CD4-positive, alpha-beta T cell treated with Interleukin-6 at 100 ng/mL for 8 hours (primary cell): ENCODE measurements at regions not wholly inside any gene's neighbourhood (a gene's known extent, or its start where the extent isn't known, plus 50 kb on each side); places are given as distances from the start of the nearest gene placed in this dataset.

Source experiments
- DNase-seq: peaks from one replicate; pipeline ENCODE4 v3.0.0-alpha.2; 2020; ENCODE audit warnings: mixed read lengths, low spot score

DNA sequence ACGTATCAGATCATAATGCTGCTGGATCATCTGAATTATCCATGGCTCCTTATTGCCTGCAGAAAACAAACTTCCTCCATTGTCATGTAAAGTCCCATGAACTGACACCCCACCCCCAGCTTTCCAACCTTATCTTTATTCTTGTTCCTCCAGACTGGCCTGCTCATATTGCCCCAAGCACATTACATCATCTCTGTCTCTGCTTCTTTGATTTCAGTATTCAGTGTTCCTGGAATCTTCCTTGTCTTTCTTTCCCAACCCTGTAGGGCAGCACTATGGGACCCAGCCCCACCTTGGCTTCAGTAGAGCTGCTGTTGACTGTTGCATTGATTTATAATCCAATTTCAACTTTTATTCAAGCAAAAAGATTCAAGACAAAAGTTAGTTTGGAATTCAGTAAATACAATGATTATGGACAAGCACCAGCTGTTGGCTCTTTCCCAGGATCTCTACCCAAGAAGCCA lies 187.5 kb upstream of the ECI2 start:
- DNase-seq, result no peak

DNA sequence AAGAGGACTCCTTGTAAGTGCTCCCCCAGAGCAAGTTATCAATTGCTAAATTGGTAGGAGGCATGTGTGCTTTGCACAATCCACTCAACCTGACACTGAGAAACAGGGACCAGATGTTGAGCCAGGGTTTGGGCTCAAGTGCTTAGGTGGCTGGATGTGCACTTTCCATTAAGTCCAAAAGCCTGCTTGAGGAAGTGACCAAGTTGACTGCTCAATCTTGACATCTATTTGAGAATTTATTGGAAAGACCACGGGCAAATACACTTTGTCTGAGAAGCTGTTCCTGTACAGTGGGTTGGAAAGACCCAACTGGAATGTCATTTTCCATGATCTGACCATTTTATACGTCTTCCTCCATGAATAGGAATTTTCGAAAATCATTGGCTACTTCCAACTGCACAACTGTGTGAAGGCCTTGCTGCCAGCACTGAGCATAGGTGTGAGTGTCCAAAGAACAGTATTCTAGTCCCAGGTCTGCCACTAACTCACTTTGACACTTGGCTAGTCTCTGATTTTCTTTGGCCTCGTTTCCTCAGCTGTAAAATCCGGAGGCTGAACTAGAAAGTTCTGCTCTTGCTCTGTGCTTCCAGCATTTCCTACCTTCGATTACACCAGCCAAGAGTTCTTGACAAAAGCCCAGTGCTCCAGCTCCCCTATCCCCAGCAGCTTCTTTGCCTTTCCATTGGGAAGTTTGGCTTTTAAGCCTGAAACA lies 186.9 kb upstream of the ECI2 start:
- DNase-seq, result no peak

DNA sequence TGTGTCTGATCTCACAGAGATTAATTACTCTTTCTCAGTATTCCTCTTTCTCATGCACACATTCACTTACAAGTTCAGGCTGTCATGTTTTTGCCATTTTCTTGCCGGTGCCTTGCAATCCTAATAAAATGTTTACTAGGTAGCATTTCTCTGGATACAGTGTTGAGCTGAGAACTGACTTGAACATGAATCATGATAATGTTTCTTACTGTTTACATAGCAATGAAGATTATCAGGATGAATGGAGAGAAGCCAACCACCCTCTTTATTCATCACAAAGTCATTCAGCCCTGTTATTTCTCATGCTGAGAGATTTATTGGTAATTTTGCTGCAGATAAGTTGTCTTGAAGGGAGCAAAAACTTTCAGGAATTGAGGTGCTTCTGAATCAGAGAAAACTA lies 185.5 kb upstream of the ECI2 start:
- DNase-seq, result no peak

DNA sequence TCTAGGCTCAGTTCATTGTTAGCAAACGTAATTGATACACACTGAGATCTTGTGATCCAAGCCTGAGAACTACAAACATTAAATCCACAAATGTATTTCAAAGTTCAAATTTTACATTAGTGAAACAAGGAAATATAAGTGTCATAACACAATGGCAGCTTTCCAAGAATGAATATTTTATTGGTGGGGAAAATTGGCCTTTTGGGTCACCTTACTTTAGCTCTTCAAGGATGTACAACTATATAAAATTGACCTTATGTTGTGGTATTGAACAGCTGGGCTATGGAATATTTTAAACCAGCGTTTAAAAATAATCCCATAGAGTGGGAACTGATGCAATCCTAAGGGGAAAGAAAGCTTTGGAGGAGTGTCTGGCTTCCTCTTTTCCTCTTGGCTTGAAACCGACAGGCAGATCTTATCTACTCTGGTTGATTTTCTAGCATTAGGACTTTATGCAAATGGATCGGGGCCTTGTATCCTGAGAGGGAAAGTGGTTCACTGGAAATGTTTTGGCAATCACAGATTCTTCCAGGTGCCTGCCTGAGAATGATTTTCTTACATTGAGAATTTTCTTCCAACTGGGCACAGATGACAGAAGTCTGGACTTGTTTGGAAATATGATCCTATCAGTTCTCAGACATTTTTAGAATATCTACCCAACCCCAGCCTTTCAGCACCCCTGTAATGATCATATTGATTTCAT lies 184.8 kb upstream of the ECI2 start:
- no peak for DNase-seq

DNA sequence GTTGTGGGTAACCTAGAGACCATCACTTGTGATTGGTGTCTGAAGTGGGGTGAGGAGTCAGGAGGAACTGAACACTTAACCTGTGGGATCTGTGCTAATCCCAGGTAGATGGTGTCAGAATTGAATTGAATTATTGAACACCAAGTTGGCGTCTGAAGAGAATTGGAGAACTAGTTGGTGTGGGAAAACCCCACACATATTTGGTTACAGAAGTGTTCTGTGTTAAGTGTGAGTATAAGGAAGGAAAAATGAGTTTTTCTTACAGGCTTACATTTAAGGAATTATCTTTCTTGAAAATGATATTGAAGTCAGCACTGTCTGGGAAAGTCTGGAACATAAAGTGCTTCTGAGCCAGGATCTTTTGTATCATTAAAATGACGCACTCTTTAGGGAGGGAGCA lies 182.9 kb upstream of the ECI2 start:
- no peak for DNase-seq

DNA sequence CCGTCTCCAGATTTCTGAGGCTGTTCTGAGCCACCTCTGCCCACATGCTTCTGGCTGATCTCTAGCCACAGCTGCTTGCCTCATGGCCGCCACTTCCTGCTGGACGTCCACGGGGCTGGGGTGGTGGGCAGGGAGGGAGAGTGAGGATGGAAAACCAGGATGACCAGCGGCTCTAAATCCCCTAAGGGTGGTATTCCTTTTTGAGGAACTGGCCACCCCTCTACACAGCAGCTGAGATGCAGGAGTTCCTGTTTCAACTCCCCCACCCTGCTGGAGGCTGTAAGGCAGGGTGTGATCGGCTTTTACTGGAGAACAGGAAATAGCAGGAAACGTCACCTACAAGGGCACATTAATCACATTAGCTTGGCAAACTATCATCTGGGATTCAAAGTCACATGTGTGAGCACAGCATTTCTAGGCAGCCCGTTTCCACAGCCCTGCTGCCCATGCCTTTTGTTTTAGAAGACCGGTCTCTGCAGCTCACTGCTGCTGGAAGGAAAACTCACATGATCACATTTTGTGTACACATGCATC lies 181.6 kb upstream of the ECI2 start:
- no peak for DNase-seq

DNA sequence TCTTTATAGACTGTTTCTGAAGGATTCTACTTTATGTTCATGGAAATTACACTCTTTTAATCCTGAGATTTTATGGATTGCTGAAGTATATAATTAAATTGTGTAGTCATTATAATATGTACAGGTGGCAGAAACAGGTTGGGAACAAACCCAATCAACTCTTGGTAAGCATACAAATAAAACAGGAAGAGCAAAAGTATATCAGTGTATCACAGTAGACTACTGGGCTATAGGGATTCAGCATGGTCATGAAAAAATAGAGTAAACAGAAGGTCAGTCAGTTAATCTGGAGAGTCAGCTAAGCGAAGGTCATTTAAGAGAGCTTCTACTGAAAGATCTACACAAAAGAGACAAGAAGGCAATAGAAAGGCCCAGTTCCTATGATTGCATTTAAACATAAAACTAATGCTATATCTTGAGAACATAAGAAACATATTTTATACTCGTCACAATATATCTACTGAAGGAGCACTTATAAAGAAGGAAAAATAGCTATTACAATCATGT lies 178.9 kb upstream of the ECI2 start:
- DNase-seq, result no peak

DNA sequence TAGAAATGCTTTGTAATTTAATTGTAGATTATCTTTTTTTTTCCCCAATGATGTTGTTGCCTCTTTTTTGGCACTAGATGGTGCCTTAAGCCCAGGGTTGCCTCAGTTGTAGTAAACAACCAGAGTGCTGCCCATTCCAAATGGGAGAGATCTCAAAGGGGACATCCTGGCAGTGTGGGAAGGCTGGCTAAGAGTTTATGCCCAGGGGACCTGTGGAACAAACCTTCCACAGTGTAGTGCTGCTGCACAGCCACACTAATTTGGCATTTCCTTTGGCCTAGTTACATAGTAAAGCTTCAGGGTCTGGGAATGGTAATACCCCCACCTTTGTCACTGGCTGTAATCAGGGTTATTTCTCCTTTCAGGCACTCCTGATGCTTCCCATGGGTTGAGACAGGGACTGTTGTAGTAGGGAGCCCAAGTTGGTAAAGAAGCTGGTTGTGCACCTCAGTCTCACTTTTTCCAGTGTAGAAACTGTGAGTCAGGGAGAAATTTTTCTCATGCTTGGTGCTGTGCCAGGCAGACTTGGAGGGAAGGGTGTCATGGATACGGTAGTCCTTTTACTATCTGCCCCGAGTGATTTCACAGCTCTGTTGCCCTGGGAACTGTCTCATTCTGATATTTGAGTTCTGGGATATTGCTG lies 177.8 kb upstream of the ECI2 start:
- DNase-seq, result no peak

DNA sequence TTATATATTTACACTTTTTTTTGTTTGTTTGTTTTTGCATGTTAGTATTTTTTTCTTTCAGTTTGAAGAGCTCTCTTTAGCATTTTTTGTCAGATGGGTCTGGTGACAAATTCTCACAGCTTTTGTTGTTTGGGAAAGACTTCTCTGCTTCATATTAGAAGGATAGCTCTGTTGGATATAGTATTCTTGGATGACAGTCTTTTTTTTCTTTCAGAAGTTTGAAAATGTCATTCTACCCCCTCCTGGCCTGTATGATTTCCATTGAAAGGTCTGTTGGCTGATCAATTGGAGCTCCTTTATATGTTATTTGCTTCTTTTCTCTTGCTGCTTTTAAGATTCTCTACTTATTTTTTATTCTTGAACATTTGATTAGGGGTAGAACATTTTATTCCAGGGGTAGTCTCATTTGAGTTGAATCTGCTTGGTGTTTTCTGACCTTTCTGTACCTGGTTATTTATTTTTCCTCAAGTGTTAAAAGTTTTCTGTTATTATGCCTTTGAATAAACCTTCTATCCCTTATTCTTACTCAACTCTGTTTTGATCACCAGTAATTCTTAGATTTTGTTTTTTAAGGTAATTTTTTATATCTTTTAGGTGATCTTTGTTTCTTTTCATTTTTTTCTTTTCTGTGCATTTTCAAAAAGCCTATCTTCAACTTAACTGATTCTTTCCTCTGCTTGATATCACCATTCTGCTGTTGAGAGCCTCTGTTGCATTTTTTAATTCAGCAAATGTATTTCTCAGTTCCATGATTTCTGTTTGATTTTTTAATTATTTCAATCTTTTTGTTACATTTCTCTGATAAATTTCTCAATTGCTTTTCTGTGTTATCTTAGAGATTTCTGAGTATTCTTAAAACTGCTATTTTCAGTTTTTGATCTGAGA lies 176.8 kb upstream of the ECI2 start:
- DNase-seq, result no peak

DNA sequence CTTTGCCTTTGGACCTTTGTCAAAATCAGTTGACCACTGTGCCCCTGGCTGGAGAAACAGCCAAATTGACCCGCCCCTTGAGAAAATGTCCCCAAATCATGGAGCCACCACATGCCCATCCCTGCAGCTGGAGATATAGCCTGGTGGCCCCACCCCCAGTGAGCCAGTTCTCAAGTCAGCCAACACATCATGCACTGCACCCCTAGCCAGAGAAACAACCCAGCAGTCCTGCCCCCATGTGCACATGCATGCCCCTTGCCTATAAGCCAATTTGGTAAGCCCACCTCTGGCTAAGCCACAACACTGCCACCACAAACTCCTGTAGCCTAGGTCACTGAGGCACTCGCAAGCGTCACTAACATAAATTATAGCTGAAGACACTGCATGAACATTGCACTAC lies 174.2 kb upstream of the ECI2 start:
- DNase-seq, result no peak

DNA sequence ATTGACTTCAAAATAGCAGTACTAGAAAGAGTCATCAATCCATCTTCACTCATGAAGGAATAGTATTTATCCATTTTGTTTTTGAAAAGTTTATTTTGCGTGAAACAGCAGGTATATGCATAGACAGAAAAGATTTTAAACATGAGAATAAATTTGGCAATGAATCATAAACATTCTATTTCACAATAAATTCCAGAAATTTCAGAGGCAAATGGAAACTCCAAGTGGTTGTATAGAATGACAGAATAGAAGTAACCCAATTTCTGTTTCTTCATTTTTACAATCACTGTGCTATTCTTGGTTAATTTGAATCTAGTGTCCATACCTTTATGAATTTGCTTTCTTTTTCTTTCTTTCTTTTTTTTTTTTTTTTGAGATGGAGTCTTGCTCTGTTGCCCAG lies 173.0 kb upstream of the ECI2 start:
- no peak for DNase-seq

DNA sequence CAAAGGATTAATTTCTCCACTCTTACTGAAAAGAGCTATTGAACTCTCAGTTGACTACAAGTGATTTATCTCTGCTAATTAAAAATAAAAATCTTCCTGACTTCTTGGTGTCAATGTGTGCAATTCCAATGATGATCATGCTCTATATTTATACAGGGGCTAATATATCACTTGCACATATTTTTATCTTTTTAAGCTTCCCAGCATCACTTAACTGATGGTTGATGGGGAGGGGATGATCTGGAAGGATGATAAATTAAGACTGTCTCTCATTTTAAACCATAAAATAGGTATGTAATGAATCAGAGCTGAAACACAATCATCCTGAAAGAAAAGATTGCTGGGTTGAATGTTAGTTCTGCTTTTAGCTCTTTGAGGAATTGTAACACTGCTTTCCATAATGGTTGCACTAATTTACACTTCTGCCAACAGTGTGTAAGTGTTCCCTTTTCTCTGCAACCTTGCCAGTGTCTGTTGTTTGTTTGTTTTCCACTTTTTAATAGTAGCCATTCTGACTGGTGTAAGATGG lies 169.6 kb upstream of the ECI2 start:
- DNase-seq, result no peak

DNA sequence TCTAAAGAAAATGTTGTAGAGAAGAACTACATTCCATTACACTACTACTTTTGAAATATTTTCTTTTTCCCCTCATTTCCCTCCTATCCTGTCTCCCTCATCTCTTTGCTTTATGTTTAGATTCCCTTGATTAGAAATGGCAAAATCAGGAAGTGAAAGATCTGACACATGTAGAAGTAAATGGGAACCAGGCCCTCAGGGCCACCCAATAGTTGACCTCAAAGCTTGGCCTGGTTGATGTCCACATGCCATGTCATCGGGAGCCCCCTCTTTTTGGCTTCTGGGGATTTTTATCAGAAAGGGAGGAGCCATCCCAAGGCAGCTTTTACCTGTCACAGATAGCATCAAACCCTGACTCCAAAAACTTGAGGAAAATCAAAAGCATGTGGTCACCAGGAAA lies 168.3 kb upstream of the ECI2 start:
- no peak for DNase-seq

DNA sequence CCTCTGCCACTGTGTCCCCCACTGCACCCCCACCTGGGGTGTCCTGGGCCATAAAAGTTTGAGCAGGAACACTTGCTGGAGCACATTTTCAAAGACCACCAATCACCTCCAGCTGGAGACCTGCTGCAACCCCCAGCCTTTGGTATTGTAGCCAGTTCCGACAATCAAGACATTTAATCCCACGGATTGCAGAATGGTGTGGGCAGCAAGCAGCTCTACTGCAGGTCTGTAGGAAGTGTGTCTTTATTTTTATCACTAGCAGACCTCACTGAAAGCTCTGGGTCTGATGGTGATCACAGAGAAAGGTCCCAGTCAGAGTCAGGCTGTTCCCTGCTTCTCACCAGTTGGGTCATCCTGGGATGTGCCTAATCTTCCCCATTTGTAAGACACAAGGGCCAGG lies 167.1 kb upstream of the ECI2 start:
- DNase-seq, result no peak

DNA sequence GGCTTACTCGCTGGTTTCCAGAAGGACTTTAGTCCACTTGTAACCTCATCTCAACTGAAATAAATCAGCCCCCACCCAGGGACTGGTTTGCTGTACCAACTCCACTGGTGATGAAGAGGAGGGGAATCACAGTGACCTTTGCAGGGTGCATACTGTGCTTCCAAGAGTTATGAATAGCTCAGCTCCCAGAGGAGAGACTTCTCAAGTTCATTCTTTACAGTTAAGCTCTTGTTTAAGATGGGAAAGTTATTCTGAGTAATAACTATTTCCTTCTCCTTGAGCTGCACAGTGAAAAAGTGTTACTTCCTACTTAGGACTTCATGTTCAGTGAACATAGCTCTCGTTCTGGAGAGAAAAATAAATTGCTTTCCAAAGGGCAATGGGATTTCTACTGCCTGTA lies 166.5 kb upstream of the ECI2 start:
- no peak for DNase-seq

DNA sequence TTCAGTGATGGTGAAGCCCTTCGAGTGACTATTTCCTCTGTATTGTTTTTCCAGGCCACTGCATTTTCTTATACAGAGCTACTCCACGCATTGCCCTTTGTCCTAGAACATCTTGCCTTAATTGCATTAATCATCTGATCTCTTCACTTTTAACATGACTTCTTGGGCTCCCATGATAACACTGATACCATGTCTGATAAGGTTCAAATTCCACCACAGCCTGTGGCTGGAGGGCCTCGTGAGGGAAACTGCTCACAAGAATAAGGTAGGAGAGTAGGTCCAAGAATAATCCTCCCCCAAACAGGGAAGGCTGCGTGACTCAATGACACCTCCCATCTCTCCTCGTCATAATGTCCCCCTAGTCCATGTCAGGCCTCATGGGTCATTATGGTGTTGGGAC lies 165.5 kb upstream of the ECI2 start:
- DNase-seq, result no peak

DNA sequence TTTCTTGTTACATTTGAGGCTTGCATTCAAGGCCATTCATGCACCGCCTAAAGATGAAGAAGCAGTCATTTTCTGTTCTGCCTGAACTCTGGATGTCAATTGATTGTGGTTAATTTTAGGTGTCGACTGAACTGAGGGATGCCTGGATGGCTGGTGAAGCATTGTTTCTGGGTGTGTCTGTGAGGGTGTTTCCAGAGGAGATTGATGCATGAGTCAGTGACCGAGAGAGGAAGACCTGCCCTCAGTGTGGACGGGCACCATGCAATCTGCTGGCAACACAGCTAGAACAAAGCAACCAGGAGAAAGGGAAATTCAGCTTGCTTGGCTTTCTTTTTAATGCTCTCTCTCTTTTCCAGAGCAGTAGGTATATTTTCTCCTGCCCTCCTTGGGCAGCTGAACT lies 164.1 kb upstream of the ECI2 start:
- DNase-seq, result no peak

DNA sequence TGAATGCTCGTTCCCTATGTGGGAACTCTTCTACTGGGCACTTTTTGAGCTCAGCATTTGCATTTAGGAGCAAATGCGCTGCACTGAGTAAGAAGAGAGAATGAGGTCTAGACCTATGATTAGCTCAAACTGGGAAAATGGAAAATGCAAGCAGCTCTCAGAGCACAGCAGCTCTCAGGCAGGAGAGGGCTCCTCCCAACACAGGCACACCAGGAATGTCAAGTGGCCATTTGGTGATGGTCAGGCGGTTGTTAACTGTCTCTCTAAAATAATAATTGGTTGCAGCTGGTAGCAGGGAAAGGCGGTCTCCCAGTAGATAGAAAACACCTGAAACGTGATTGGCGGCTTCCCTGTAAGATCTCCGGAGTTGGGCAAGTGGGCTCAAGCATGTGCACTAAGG lies 162.0 kb upstream of the ECI2 start:
- no peak for DNase-seq

DNA sequence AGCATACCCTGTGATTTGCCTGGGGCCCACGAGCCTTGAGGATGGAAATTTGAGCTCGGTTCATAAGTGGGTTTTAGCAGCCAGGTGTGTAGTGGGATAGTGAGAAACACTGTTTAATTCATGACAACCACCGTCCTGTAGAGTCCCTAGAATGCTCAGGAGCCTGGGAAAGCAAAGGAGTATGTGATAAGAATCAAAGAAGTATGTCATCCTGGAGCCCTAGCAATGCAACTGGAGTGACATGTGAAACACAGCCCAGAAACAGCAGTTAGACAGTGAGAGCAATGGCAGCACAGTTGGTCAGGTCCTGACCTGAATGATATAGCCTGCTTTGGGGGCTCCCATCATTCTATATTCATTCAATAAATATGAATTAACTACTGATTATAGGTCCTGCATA lies 161.2 kb upstream of the ECI2 start:
- DNase-seq, result no peak

DNA sequence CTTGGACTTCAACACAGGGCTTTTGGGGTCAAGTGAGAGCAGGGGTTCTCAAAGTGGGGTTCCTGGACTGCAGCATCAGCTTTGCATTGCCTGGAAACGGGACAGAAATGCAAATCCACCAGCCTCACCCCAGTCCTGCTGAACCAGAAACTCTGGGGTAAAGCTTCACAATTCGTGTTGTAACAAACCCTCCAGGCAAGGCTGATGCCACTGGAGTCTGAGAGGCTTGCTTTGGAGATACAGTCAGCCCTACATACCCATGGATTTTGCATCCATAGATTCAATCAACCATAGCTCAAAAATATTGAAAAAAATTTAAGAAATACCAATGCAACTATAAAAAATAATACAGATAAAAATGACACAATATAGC lies 160.4 kb upstream of the ECI2 start:
- no peak for DNase-seq

DNA sequence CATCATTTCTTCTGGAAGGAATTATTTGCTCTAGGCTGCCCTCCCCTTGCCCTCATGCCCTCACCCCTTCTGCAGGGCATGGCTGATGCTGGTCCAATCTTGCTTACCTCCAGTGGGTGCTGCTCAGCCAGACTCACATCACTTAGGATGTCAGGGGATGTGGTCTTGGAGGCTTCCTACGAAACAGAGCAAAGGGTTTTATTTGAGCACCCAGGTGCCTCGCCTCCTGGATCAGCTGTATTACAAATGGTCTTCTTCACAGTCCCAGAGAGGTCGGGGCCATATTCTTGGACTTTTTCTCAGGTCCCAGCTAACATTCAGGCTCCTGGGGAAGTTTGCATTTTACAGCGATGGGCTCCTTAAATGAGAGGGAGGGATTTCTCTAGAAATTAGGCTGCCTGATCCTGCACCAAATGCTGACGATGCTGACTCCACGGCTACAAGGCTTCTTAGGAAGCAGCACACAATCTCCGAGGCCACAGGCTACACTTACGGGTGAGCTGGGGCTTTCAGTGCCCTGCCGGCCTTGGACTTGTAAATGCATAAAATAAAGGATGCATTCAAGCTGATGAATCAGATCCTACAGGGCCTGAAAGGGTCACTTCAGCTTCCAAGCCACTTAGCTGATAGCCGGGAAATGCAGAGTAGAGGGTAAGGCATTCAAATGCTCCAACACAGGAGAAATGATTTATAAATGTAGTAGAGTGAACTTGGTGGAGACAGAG lies 159.8 kb upstream of the ECI2 start:
- no peak for DNase-seq
